Brain microvascular endothelial cell (primary cell): ENCODE measurements at regions not wholly inside any gene's neighbourhood (a gene's known extent, or its start where the extent isn't known, plus 50 kb on each side); places are given as distances from the start of the nearest gene placed in this dataset.

Experiments used
- DNase-seq: peaks from one replicate; pipeline ENCODE4 v3.0.0-alpha.2; 2020
- H3K27ac ChIP-seq: fragments of 250-450 bp; sonication (Bioruptor Pico); 2 replicates; pipeline ENCODE4 v1.5.1; 2020; ENCODE audit warnings: mild to moderate bottlenecking, moderate library complexity
- H3K27me3 ChIP-seq: fragments of 250-450 bp; sonication (Bioruptor Pico); replicated peaks from 2 replicates; pipeline ENCODE4 v1.5.1; 2020; ENCODE audit warnings: mild to moderate bottlenecking
- H3K36me3 ChIP-seq: fragments of 250-450 bp; sonication (Bioruptor Pico); replicated peaks from 2 replicates; pipeline ENCODE4 v1.5.1; 2020; ENCODE audit warnings: mild to moderate bottlenecking
- H3K4me3 ChIP-seq: 2 replicates; pipeline ENCODE4 v1.5.1; 2011; ENCODE audit warnings: low read depth, mild to moderate bottlenecking, control low read depth, low read length, moderate library complexity
- in situ Hi-C: cut with HindIII; loops from 2 replicates; pipeline ENCODE4 v1.10.0; 2017; ENCODE audit warnings: low sequenced_read_pairs, low pct_ligation_motif_present
- TF ChIP-seq, protein P1 (sequence below): IDR thresholded peaks from 2 replicates; pipeline ENCODE4 v1.5.1; 2011; ENCODE audit warnings: low read depth, mild to moderate bottlenecking, moderate library complexity, low read length, control low read depth, inconsistent platforms; ENCODE audit errors: missing control alignments

DNA sequence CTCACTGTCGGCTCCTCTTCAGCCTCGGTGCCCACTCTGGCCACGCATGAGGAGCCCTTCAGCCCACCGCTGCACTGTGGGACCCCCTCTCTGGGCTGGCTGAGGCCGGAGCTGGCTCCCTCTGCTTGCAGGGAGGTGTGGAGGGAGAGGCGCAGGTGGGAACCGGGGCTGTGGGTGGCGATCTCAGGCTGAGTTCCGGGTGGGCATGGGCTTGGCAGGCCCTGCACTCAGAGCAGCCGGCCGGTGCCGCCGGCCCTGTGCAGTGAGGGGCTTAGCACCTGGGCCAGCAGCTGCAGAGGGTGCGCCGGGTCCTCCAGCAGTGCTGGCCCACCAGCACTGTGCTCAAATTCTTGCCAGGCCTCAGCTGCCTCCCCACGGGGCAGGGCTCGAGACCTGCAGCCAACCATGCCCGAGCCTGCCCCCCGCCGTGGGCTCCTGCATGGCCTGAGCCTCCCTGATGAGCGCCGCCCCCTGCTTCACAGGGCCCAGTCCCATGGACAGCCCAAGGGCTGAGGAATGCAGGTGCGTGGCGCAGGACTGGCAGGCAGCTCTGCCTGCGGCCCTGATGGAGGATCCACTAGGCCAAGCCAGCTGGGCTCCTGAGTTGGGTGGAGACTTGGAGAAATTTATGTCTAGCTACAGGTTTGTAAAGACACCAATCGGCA is 899.1 kb downstream of the SI start:
- TF ChIP-seq, protein P1, sequence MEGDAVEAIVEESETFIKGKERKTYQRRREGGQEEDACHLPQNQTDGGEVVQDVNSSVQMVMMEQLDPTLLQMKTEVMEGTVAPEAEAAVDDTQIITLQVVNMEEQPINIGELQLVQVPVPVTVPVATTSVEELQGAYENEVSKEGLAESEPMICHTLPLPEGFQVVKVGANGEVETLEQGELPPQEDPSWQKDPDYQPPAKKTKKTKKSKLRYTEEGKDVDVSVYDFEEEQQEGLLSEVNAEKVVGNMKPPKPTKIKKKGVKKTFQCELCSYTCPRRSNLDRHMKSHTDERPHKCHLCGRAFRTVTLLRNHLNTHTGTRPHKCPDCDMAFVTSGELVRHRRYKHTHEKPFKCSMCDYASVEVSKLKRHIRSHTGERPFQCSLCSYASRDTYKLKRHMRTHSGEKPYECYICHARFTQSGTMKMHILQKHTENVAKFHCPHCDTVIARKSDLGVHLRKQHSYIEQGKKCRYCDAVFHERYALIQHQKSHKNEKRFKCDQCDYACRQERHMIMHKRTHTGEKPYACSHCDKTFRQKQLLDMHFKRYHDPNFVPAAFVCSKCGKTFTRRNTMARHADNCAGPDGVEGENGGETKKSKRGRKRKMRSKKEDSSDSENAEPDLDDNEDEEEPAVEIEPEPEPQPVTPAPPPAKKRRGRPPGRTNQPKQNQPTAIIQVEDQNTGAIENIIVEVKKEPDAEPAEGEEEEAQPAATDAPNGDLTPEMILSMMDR, result no peak
- Histone ChIP-seq H3K27me3 (no peaks in the 10 kb centered on the region), H3K27ac (no peak overlapping the region), H3K4me3 (no peak overlapping the region), H3K36me3 (no peaks in the 10 kb centered on the region)
- in situ Hi-C loops, result no loop called here
- DNase-seq, result no peak

DNA sequence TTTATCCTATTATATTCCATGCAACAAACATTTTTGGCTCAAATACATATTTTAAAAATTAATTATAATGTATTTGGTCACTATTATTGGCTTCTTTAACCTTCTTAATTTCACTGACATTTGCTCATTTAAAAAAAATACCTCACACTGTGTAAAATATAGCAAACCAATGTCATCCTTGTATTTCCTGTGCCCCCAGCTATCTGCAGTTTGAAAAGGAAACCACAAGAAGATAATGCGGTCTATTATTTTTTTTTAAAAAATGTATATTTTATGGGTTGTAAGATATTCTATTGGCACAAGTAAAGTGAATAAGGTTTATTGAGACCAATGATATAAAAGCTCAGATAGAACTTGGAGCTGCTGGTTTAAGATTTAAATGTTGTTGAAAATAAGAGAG is 904.2 kb downstream of the SI start:
- no peaks in the 10 kb centered on the region for H3K27me3 ChIP-seq
- no peak overlapping the region for H3K27ac ChIP-seq
- H3K36me3 ChIP-seq, result no peaks in the 10 kb centered on the region
- no peak for DNase-seq
- no peak overlapping the region for H3K4me3 ChIP-seq
- TF ChIP-seq, protein P1, result no peak
- in situ Hi-C loops, result no loop called here

DNA sequence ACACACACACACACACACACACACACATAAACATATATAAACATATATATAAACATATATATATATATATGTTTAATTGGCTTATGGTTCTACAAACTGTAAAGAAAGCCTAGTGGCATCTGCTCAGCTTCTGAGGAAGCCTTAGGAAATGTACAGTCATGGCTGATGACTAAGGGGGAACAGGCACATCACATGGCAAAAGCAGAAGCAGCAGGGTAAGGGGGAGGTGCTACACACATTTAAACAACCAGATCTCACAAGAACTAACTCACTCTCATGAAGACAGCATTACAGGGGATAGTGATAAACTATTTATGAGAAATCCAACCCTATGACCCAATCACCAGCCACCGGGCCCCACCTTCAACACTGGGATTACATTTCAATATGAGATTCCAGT is 922.9 kb downstream of the SI start:
- no peak overlapping the region for H3K27ac ChIP-seq
- in situ Hi-C loops, result no loop called here
- TF ChIP-seq, protein P1, result no peak
- DNase-seq, result peak; percentile 38
- H3K36me3 ChIP-seq, result no peaks in the 10 kb centered on the region
- no peak overlapping the region for H3K4me3 ChIP-seq
- H3K27me3 ChIP-seq, result no peaks in the 10 kb centered on the region

DNA sequence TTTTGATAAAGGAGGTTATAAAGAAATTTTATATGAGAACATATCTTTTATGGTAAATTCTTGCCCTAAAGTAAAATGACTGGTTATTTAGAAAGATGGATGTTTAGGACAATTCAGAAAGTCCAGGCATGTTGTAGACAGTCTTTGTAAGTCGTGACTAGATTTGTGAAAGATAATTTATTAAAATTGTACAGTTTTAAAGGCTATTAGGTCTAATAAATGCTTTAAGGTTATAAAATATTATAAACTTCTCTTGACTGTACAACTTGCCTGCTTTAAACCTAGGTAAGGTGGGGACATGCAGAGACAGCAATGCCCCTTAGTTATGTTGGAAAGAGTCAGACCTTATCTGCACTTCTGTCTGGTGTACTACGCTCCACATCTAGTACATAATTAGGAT is 933.5 kb downstream of the SI start:
- H3K36me3 ChIP-seq, result no peaks in the 10 kb centered on the region
- TF ChIP-seq, protein P1, result no peak
- no peak overlapping the region for H3K4me3 ChIP-seq
- no peaks in the 10 kb centered on the region for H3K27me3 ChIP-seq
- in situ Hi-C loops, result no loop called here
- no peak overlapping the region for H3K27ac ChIP-seq
- DNase-seq, result no peak

DNA sequence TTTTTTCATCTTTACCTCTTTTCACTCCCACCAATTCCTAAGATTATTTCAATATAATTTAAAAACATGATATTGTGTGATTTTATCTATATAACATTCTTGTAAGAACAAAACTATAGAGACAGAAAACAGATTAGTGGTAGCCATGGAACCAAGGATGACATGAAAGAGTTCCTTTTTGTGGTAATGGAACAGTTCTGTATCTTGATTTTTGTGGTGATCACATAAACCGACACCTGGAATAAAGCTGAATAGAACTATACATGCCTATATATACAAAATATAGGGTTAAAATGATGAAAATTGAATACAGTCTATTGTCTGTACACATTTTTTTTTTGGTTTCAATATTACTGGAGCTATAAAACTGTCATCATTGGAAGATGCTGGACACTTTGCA is 945.4 kb downstream of the SI start:
- Histone ChIP-seq H3K27me3 (no peaks in the 10 kb centered on the region), H3K36me3 (no peaks in the 10 kb centered on the region), H3K4me3 (no peak overlapping the region), H3K27ac (no peak overlapping the region)
- TF ChIP-seq, protein P1, result no peak
- in situ Hi-C loops, result no loop called here
- no peak for DNase-seq
